K562 (cell line): ENCODE measurements at regions not wholly inside any gene's neighbourhood (a gene's known extent, or its start where the extent isn't known, plus 50 kb on each side); places are given as distances from the start of the nearest gene placed in this dataset.

Source experiments
- NFYB ChIP-seq: IDR thresholded peaks from 2 replicates; pipeline ENCODE4 v1.6.1; 2011; ENCODE audit warnings: mild to moderate bottlenecking, moderate library complexity; ENCODE audit not compliant: insufficient read length; ENCODE audit errors: extremely low read depth
- TSC22D4 ChIP-seq: fragments of 450-650 bp; IDR thresholded peaks from 2 replicates; pipeline ENCODE4 v1.6.1; 2016; ENCODE audit warnings: missing genetic modification characterization, missing biosample characterization, control low read depth
- ZNF232 ChIP-seq: sonication (generic); formaldehyde crosslinking; IDR thresholded peaks from 2 replicates; pipeline ENCODE4 v1.8.0; 2022; ENCODE audit warnings: mild to moderate bottlenecking, missing genetic modification reagents
- TF ChIP-seq, protein P1 (sequence below), 2 experiments: fragments of 450-650 bp; formaldehyde crosslinking in 1 of 2; IDR thresholded peaks; 2 replicates each; pipeline versions ENCODE4 v1.4.0 to v1.6.1; 2014 to 2020; ENCODE audit warnings: mild to moderate bottlenecking in 2 of 2, borderline replicate concordance in 1 of 2, low read depth in 1 of 2

GRCh38 chr5:124891179-124891578 is 144.7 kb upstream of the ZNF608 start:
- no peak for TF ChIP-seq ZNF232 (CRISPR knock-in tag)
- no peak for TF ChIP-seq TSC22D4 (tag)
- TF ChIP-seq, protein P1, sequence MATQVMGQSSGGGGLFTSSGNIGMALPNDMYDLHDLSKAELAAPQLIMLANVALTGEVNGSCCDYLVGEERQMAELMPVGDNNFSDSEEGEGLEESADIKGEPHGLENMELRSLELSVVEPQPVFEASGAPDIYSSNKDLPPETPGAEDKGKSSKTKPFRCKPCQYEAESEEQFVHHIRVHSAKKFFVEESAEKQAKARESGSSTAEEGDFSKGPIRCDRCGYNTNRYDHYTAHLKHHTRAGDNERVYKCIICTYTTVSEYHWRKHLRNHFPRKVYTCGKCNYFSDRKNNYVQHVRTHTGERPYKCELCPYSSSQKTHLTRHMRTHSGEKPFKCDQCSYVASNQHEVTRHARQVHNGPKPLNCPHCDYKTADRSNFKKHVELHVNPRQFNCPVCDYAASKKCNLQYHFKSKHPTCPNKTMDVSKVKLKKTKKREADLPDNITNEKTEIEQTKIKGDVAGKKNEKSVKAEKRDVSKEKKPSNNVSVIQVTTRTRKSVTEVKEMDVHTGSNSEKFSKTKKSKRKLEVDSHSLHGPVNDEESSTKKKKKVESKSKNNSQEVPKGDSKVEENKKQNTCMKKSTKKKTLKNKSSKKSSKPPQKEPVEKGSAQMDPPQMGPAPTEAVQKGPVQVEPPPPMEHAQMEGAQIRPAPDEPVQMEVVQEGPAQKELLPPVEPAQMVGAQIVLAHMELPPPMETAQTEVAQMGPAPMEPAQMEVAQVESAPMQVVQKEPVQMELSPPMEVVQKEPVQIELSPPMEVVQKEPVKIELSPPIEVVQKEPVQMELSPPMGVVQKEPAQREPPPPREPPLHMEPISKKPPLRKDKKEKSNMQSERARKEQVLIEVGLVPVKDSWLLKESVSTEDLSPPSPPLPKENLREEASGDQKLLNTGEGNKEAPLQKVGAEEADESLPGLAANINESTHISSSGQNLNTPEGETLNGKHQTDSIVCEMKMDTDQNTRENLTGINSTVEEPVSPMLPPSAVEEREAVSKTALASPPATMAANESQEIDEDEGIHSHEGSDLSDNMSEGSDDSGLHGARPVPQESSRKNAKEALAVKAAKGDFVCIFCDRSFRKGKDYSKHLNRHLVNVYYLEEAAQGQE (IDR thresholded peaks at IDR 0.05; ENCODE audit: borderline replicate concordance) = no peak
- TF ChIP-seq, protein P1 (CRISPR knock-in tag; IDR thresholded peaks at IDR 0.05; ENCODE audit: low read depth) = no peak
- TF ChIP-seq NFYB = no peak
